DOHH2 (cell line): ENCODE measurements at regions not wholly inside any gene's neighbourhood (a gene's known extent, or its start where the extent isn't known, plus 50 kb on each side); places are given as distances from the start of the nearest gene placed in this dataset.

Experiments
- EZH2phosphoT487 ChIP-seq: fragments of 200-600 bp; sonication (generic); IDR thresholded peaks from 2 replicates; pipeline ENCODE4 v1.6.1; 2017; ENCODE audit warnings: borderline replicate concordance, mild to moderate bottlenecking, antibody characterized with exemption, low read length, moderate library complexity, mixed read lengths
- TF ChIP-seq, protein P1 (sequence below): fragments of 200-600 bp; sonication (generic); IDR thresholded peaks from one replicate; pipeline ENCODE4 v1.5.1; 2014; ENCODE audit warnings: antibody characterized with exemption, mild to moderate bottlenecking, low read depth, low read length; ENCODE audit not compliant: poor library complexity, severe bottlenecking

DNA sequence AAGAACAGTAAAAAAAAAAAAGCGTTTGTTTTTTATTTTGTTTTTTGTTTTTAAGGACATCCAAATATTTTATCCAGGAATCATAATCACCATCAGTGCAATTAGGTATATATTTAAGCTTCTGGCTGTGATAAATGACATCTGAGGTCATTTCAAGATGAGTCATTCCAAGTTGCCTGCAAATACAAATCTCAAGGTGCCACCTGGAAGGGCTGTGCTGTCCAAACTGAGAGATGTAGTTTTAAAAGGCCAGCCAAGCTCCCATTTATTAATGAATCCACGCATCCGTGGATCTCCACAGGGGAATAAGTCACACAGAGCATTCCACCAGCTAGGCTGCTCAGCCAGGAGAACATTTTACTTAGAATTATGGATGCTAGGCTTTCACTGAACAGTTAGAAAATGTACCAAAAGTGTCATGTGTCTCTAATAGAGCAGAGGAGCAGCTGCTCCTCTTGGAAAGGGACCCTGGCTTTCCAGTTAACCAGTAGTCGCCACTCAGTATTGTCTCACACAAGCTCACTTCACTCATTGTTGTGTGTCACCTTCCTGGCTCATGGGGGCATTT, 1151.4 kb upstream of the TMEM132C start:
- TF ChIP-seq, protein P1, sequence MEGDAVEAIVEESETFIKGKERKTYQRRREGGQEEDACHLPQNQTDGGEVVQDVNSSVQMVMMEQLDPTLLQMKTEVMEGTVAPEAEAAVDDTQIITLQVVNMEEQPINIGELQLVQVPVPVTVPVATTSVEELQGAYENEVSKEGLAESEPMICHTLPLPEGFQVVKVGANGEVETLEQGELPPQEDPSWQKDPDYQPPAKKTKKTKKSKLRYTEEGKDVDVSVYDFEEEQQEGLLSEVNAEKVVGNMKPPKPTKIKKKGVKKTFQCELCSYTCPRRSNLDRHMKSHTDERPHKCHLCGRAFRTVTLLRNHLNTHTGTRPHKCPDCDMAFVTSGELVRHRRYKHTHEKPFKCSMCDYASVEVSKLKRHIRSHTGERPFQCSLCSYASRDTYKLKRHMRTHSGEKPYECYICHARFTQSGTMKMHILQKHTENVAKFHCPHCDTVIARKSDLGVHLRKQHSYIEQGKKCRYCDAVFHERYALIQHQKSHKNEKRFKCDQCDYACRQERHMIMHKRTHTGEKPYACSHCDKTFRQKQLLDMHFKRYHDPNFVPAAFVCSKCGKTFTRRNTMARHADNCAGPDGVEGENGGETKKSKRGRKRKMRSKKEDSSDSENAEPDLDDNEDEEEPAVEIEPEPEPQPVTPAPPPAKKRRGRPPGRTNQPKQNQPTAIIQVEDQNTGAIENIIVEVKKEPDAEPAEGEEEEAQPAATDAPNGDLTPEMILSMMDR = no peak
- no peak for TF ChIP-seq EZH2phosphoT487
